GM12878 (cell line): ENCODE measurements at regions not wholly inside any gene's neighbourhood (a gene's known extent, or its start where the extent isn't known, plus 50 kb on each side); places are given as distances from the start of the nearest gene placed in this dataset.

Source experiments
- CBFB ChIP-seq: IDR thresholded peaks from 2 replicates; pipeline ENCODE4 v1.6.1; 2016; ENCODE audit warnings: antibody characterized with exemption, low read depth
- CTCF ChIP-seq, 3 experiments: IDR thresholded peaks in 2 of 3; conservative IDR thresholded peaks in 1 of 3; 2 replicates each; pipeline ENCODE4 v1.5.1; 2011; ENCODE audit warnings: low read depth in 3 of 3, low read length in 3 of 3, mild to moderate bottlenecking in 3 of 3, control low read depth in 2 of 3, moderate library complexity in 2 of 3, inconsistent platforms in 1 of 3, mixed read lengths in 1 of 3; ENCODE audit not compliant: control insufficient read depth in 2 of 3, insufficient read depth in 1 of 3; ENCODE audit errors: extremely low read depth in 1 of 3
- EP300 ChIP-seq, 2 experiments: fragments of 150-350 bp in 1 of 2; IDR thresholded peaks; 2 replicates each; pipeline ENCODE4 v1.6.1; 2011 to 2012; ENCODE audit warnings: low read depth in 2 of 2, low read length in 2 of 2, borderline replicate concordance in 1 of 2, improper control_type of control experiment in 1 of 2, inconsistent platforms in 1 of 2; ENCODE audit not compliant: control insufficient read depth in 1 of 2
- IRF3 ChIP-seq: fragments of 450-650 bp; IDR thresholded peaks from 2 replicates; pipeline ENCODE4 v1.6.1; 2014; ENCODE audit warnings: mild to moderate bottlenecking
- SUPT20H ChIP-seq: IDR thresholded peaks from 2 replicates; pipeline ENCODE4 v1.6.1; 2011; ENCODE audit warnings: low read depth, mild to moderate bottlenecking, low read length, moderate library complexity, borderline replicate concordance; ENCODE audit not compliant: control insufficient read depth
- ZZZ3 ChIP-seq: IDR thresholded peaks from 2 replicates; pipeline ENCODE4 v1.6.1; 2011; ENCODE audit warnings: low read depth; ENCODE audit not compliant: control insufficient read depth, insufficient read length

GRCh38 chr5:18325431-18325830 is 691.2 kb downstream of the TAF11L14 start:
- TF ChIP-seq IRF3 = no peak
- TF ChIP-seq CBFB = no peak
- TF ChIP-seq EP300 (IDR thresholded peaks at IDR 0.05; ENCODE audit: borderline replicate concordance in 1 of 2, control insufficient read depth in 1 of 2, low read depth in 2 of 2, low read length in 2 of 2) = no peak
- no peak for TF ChIP-seq SUPT20H
- TF ChIP-seq ZZZ3 = no peak
- TF ChIP-seq CTCF (IDR thresholded peaks at IDR 0.05 in 2 of 3, conservative IDR thresholded peaks at IDR 0.05 in 1 of 3; ENCODE audit: control insufficient read depth in 2 of 3, extremely low read depth in 1 of 3, insufficient read depth in 1 of 3, low read depth in 3 of 3, low read length in 3 of 3) = no peak
